HepG2 (cell line): ENCODE measurements at regions not wholly inside any gene's neighbourhood (a gene's known extent, or its start where the extent isn't known, plus 50 kb on each side); places are given as distances from the start of the nearest gene placed in this dataset.
A peak's percentile ranks its signal among the peaks of the same experiment; 100 is the strongest.

Experiments
- ATAC-seq: fragments of 200-7000 bp; cut with Tn5 transposase; 3 replicates; pipeline ENCODE4 v1.9.1; 2020; ENCODE audit warnings: mild to moderate bottlenecking, moderate library complexity
- BruUV-seq: library from RNA; stranded (reverse); fragments of 400-500 nt; replicated peaks from 2 replicates; lab custom pipeline; 2021; lab: Mats Ljungman, UMichigan
- CTCF ChIA-PET: fragments of 300-600 bp; formaldehyde crosslinking; extraction: SDS; loops from one replicate; lab custom pipeline; 2021; ENCODE audit warnings: low total read pairs, inconsistent platforms, low intra/inter-chr PET ratio; lab: Yijun Ruan, JAX
- POLR2A ChIA-PET: fragments of 350-600 bp; sonication (Branson Sonifier 250); formaldehyde crosslinking; loops from one replicate; lab custom pipeline; 2020; ENCODE audit warnings: antibody characterized with exemption, inconsistent platforms; lab: Yijun Ruan, JAX
- DNase-seq: peaks from one replicate; pipeline ENCODE4 v3.0.0-alpha.2; 2015; ENCODE audit warnings: low spot score
- FAIRE-seq: peaks from 3 replicates; lab custom pipeline; 2011; peaks lifted over from hg19 to GRCh38; lab: Jason Lieb, UNC
- H2AFZ ChIP-seq: one replicate; pipeline ENCODE4 v1.6.1; 2011; ENCODE audit warnings: low read length, inconsistent platforms
- H3K27ac ChIP-seq: fragments of 300-600 bp; 3 replicates; pipeline ENCODE4 v1.8.0; 2011; ENCODE audit warnings: mixed run types, mild to moderate bottlenecking, mixed read lengths, low read length, inconsistent platforms; ENCODE audit not compliant: insufficient read depth; ENCODE audit errors: extremely low read length
- H3K27me3 ChIP-seq, 2 experiments: fragments of 200-600 bp in 1 of 2; 2 replicates in 1 of 2; 3 replicates in 1 of 2; pipeline versions ENCODE4 v1.6.0 to v1.8.0; 2011; ENCODE audit warnings: low read length in 2 of 2, mild to moderate bottlenecking in 2 of 2, moderate library complexity in 2 of 2, inconsistent platforms in 1 of 2; ENCODE audit not compliant: insufficient read depth in 2 of 2, control insufficient read depth in 1 of 2
- H3K36me3 ChIP-seq, 2 experiments: fragments of 200-600 bp in 1 of 2; replicated peaks in 1 of 2; 2 replicates in 1 of 2; 3 replicates in 1 of 2; pipeline versions ENCODE4 v1.5.1 to v1.8.0; 2011; ENCODE audit warnings: low read length in 2 of 2, inconsistent platforms in 1 of 2; ENCODE audit not compliant: insufficient read depth in 2 of 2, control insufficient read depth in 1 of 2
- H3K4me1 ChIP-seq: 2 replicates; pipeline ENCODE4 v1.5.1; 2012; ENCODE audit warnings: low read length, inconsistent platforms; ENCODE audit not compliant: insufficient read depth
- H3K4me2 ChIP-seq: 2 replicates; pipeline ENCODE4 v1.6.0; 2011; ENCODE audit warnings: low read depth, low read length, inconsistent platforms
- H3K4me3 ChIP-seq, 3 experiments: fragments of 200-600 bp in 1 of 3; sonication (generic), shearing (Covaris generic) in 1 of 3; replicated peaks in 1 of 3; 2 replicates each; pipeline ENCODE4 v1.5.1; 2011 to 2016; ENCODE audit warnings: low read length in 3 of 3, inconsistent platforms in 2 of 3, low read depth in 2 of 3, mild to moderate bottlenecking in 2 of 3, control low read depth in 1 of 3, mixed read lengths in 1 of 3; ENCODE audit not compliant: insufficient read depth in 1 of 3
- H3K79me2 ChIP-seq: one replicate; pipeline ENCODE4 v1.6.1; 2011; ENCODE audit warnings: low read length, inconsistent platforms; ENCODE audit not compliant: insufficient read depth
- H3K9ac ChIP-seq: 2 replicates; pipeline ENCODE4 v1.6.0; 2011; ENCODE audit warnings: mild to moderate bottlenecking, low read depth, low read length, inconsistent platforms; ENCODE audit not compliant: insufficient read depth
- H3K9me3 ChIP-seq: 2 replicates; pipeline ENCODE4 v1.5.1; 2012; ENCODE audit warnings: mild to moderate bottlenecking, low read length
- H4K20me1 ChIP-seq: 2 replicates; pipeline ENCODE4 v1.6.0; 2011; ENCODE audit warnings: inconsistent platforms, mild to moderate bottlenecking, low read length, moderate library complexity; ENCODE audit not compliant: insufficient read depth
- ATF7-NPFF ChIP-seq: sonication (generic); formaldehyde crosslinking; IDR thresholded peaks from 2 replicates; pipeline ENCODE4 v1.8.1; 2023; ENCODE audit warnings: mild to moderate bottlenecking, low read depth, missing genetic modification reagents, moderate library complexity
- BATF2 ChIP-seq: sonication (generic); formaldehyde crosslinking; IDR thresholded peaks from 2 replicates; pipeline ENCODE4 v1.8.0; 2022; ENCODE audit warnings: mild to moderate bottlenecking, missing genetic modification reagents, moderate library complexity
- BCL6 ChIP-seq: IDR thresholded peaks from 2 replicates; pipeline ENCODE4 v1.6.1; 2016; ENCODE audit warnings: missing genetic modification reagents, missing compliant biosample characterization
- DMAP1 ChIP-seq: IDR thresholded peaks from 2 replicates; pipeline ENCODE4 v1.6.1; 2016
- FOXM1 ChIP-seq: sonication (generic); formaldehyde crosslinking; IDR thresholded peaks from 2 replicates; pipeline ENCODE4 v1.5.0; 2020; ENCODE audit warnings: missing genetic modification reagents
- GZF1 ChIP-seq: sonication (generic); formaldehyde crosslinking; IDR thresholded peaks from 2 replicates; pipeline ENCODE4 v1.5.1; 2020; ENCODE audit warnings: mild to moderate bottlenecking, missing genetic modification reagents
- HOXA9 ChIP-seq: sonication (generic); formaldehyde crosslinking; IDR thresholded peaks from 2 replicates; pipeline ENCODE4 v1.8.1; 2022; ENCODE audit warnings: missing genetic modification reagents, mild to moderate bottlenecking, moderate library complexity, borderline replicate concordance
- IRF1 ChIP-seq: sonication (generic); formaldehyde crosslinking; IDR thresholded peaks from 2 replicates; pipeline ENCODE4 v1.4.0; 2020; ENCODE audit warnings: low read depth, mild to moderate bottlenecking, missing genetic modification reagents
- KMT2A ChIP-seq: sonication (generic); formaldehyde crosslinking; IDR thresholded peaks from 2 replicates; pipeline ENCODE4 v1.4.0; 2020; ENCODE audit warnings: missing genetic modification reagents
- LBX2 ChIP-seq: sonication (generic); formaldehyde crosslinking; IDR thresholded peaks from 2 replicates; pipeline ENCODE4 v1.5.0; 2020; ENCODE audit warnings: missing genetic modification reagents, mild to moderate bottlenecking, borderline replicate concordance
- MBNL3 ChIP-seq: fragments of 250-450 bp; sonication (Bioruptor Pico); conservative IDR thresholded peaks from 2 replicates; pipeline ENCODE4 v1.8.0; 2022; ENCODE audit warnings: mild to moderate bottlenecking, inconsistent platforms
- SIX1 ChIP-seq: sonication (generic); formaldehyde crosslinking; IDR thresholded peaks from 2 replicates; pipeline ENCODE4 v1.4.0; 2020; ENCODE audit warnings: missing genetic modification reagents, borderline replicate concordance
- SKI ChIP-seq: fragments of 450-650 bp; IDR thresholded peaks from one replicate; pipeline ENCODE4 v1.6.1; 2018; ENCODE audit warnings: mild to moderate bottlenecking; ENCODE audit not compliant: partially characterized antibody
- SNAPC2 ChIP-seq: sonication (generic); formaldehyde crosslinking; IDR thresholded peaks from 2 replicates; pipeline ENCODE4 v1.8.1; 2022; ENCODE audit warnings: mild to moderate bottlenecking, missing genetic modification reagents
- U2AF2 ChIP-seq: fragments of 200-400 bp; formaldehyde crosslinking; IDR thresholded peaks from 2 replicates; pipeline ENCODE4 v1.6.1; 2017; ENCODE audit warnings: low read depth, mild to moderate bottlenecking, low read length
- WIZ ChIP-seq: sonication (generic); formaldehyde crosslinking; IDR thresholded peaks from 2 replicates; pipeline ENCODE4 v1.5.1; 2020; ENCODE audit warnings: mild to moderate bottlenecking, missing genetic modification reagents
- ZFP37 ChIP-seq: sonication (generic); formaldehyde crosslinking; IDR thresholded peaks from 2 replicates; pipeline ENCODE4 v1.4.0; 2020; ENCODE audit warnings: missing genetic modification reagents, borderline replicate concordance
- ZNF382 ChIP-seq: sonication (generic); formaldehyde crosslinking; IDR thresholded peaks from 2 replicates; pipeline ENCODE4 v1.5.0; 2020; ENCODE audit warnings: missing genetic modification reagents, mild to moderate bottlenecking, borderline replicate concordance
- ZNF570 ChIP-seq: sonication (generic); formaldehyde crosslinking; IDR thresholded peaks from 2 replicates; pipeline ENCODE4 v1.4.0; 2020; ENCODE audit warnings: mild to moderate bottlenecking, missing genetic modification reagents, borderline replicate concordance
- ZNF891 ChIP-seq: sonication (generic); formaldehyde crosslinking; IDR thresholded peaks from 2 replicates; pipeline ENCODE4 v1.5.0; 2020; ENCODE audit warnings: mild to moderate bottlenecking, missing genetic modification reagents
- ZZZ3 ChIP-seq: sonication (generic); formaldehyde crosslinking; IDR thresholded peaks from 2 replicates; pipeline ENCODE4 v1.4.0; 2020; ENCODE audit warnings: missing genetic modification reagents, mild to moderate bottlenecking, borderline replicate concordance
- WGBS: methylation state at CpG from one replicate; pipeline ENCODE4 v1.1.6; 2017; ENCODE audit warnings: low lambda C conversion rate; 5-methylcytosine and 5-hydroxymethylcytosine counted together
- in situ Hi-C: cut with HindIII; loops from 2 replicates; pipeline ENCODE4 v1.10.0; 2017; ENCODE audit warnings: low pct_unique_long_range_greater_than_20kb; ENCODE audit not compliant: extremely low pct_ligation_motif_present
- intact Hi-C: fragments of 100-400 bp; cut with micrococcal nuclease; formaldehyde crosslinking; loops from one replicate; pipeline ENCODE4 v1.10.0; 2022; ENCODE audit not compliant: unreplicated experiment

GRCh38 chr21:27532076-27532475 lies 565.2 kb upstream of the ADAMTS5 start:
- DNase-seq (peak; percentile 41), ATAC-seq (no peak), FAIRE-seq (no peak)
- no TSS peak for BruUV-seq
- intact Hi-C loops, result no loop called here
- Histone ChIP-seq H3K4me2 (no peak overlapping the region), H3K79me2 (no peaks in the 10 kb centered on the region), H2AFZ (no peak overlapping the region), H3K27ac (no peak overlapping the region), H3K27me3 (no peaks in the 10 kb centered on the region), H3K9me3 (peaks cover 88% of the 10 kb centered on the region), H3K36me3 (no peaks in the 10 kb centered on the region), H4K20me1 (no peaks in the 10 kb centered on the region), H3K9ac (no peak overlapping the region), H3K4me1 (no peaks in the 10 kb centered on the region), H3K4me3 (no peak overlapping the region)
- ChIA-PET POLR2A (no interaction called here), CTCF (no interaction called here)
- TF ChIP-seq ZNF570 (CRISPR knock-in tag) (no peak), SIX1 (no peak), ZFP37 (CRISPR knock-in tag) (no peak), BATF2 (CRISPR knock-in tag) (no peak)
- WGBS, result 7% methylated on average over 6 of the region's 6 CpGs
- in situ Hi-C loops, result no loop called here

GRCh38 chr21:27528697-27529096 lies 561.8 kb upstream of the ADAMTS5 start:
- in situ Hi-C loops, result no loop called here
- Histone ChIP-seq H3K9ac (no peak overlapping the region), H3K27me3 (no peaks in the 10 kb centered on the region), H3K4me2 (no peak overlapping the region), H3K36me3 (no peaks in the 10 kb centered on the region), H3K4me1 (no peaks in the 10 kb centered on the region), H3K4me3 (no peak overlapping the region), H3K9me3 (peaks cover 83% of the 10 kb centered on the region), H2AFZ (no peak overlapping the region), H3K27ac (no peak overlapping the region), H4K20me1 (no peaks in the 10 kb centered on the region), H3K79me2 (no peaks in the 10 kb centered on the region)
- DNase-seq (no peak), FAIRE-seq (no peak), ATAC-seq (no peak)
- ChIA-PET CTCF (no interaction called here), POLR2A (no interaction called here)
- WGBS, result 5% methylated on average over 1 of the region's 1 CpG
- intact Hi-C loops, result no loop called here
- BruUV-seq, result no TSS peak
- TF ChIP-seq IRF1 (CRISPR knock-in tag) (no peak), HOXA9 (CRISPR knock-in tag) (no peak), GZF1 (CRISPR knock-in tag) (no peak), LBX2 (CRISPR knock-in tag) (no peak), ATF7-NPFF (CRISPR knock-in tag) (no peak), MBNL3 (CRISPR knock-in tag) (no peak), SKI (no peak), ZNF891 (no peak), KMT2A (no peak), FOXM1 (CRISPR knock-in tag) (no peak), SNAPC2 (CRISPR knock-in tag) (no peak), DMAP1 (CRISPR knock-in tag) (no peak), ZNF382 (CRISPR knock-in tag) (no peak), BCL6 (no peak), ZZZ3 (no peak), WIZ (CRISPR knock-in tag) (no peak), U2AF2 (no peak)
